Vagina (tissue), 2 donors: ENCODE measurements at regions not wholly inside any gene's neighbourhood (a gene's known extent, or its start where the extent isn't known, plus 50 kb on each side); places are given as distances from the start of the nearest gene placed in this dataset.

ENCODE experiments used
- CTCF ChIP-seq, 3 experiments: fragments of 450-650 bp in 2 of 3; fragments of 200-600 bp in 1 of 3; sonication (generic) in 1 of 3; IDR thresholded peaks; one replicate each; pipeline ENCODE4 v1.5.1; 2017 to 2019; ENCODE audit warnings: antibody characterized with exemption in 3 of 3, mild to moderate bottlenecking in 2 of 3, moderate library complexity in 2 of 3
- POLR2A ChIP-seq, 2 donors: fragments of 450-650 bp; IDR thresholded peaks; one replicate each; pipeline ENCODE4 v1.6.1; 2017; ENCODE audit warnings: antibody characterized with exemption in 2 of 2, mild to moderate bottlenecking in 2 of 2, moderate library complexity in 2 of 2
- POLR2AphosphoS5 ChIP-seq, 2 donors: sonication (generic); formaldehyde crosslinking; IDR thresholded peaks; one replicate each; pipeline ENCODE4 v1.9.0; 2017; ENCODE audit warnings: antibody characterized with exemption in 2 of 2, mild to moderate bottlenecking in 2 of 2, low read depth in 1 of 2; ENCODE audit not compliant: insufficient read depth in 1 of 2

GRCh38 chr6:22845467-22845866 lies 276.1 kb downstream of the HDGFL1 start:
- TF ChIP-seq POLR2AphosphoS5 (IDR thresholded peaks at IDR 0.05; ENCODE audit: insufficient read depth in 1 of 2, low read depth in 1 of 2) (no peak), CTCF (IDR thresholded peaks at IDR 0.05) (no peak), POLR2A (IDR thresholded peaks at IDR 0.05) (no peak)
